Peyer's patch (tissue), 4 donors: ENCODE measurements at regions not wholly inside any gene's neighbourhood (a gene's known extent, or its start where the extent isn't known, plus 50 kb on each side); places are given as distances from the start of the nearest gene placed in this dataset.

Experiments used
- POLR2A ChIP-seq, 2 donors: fragments of 450-650 bp; IDR thresholded peaks; one replicate each; pipeline ENCODE4 v1.5.1; 2017; ENCODE audit warnings: antibody characterized with exemption in 2 of 2, mild to moderate bottlenecking in 2 of 2, moderate library complexity in 2 of 2
- TF ChIP-seq, protein P1 (sequence below), 6 experiments: fragments of 450-650 bp in 4 of 6; fragments of 200-600 bp in 2 of 6; sonication (generic) in 1 of 6; IDR thresholded peaks; one replicate each; pipeline ENCODE4 v1.5.1; 2017 to 2019; ENCODE audit warnings: antibody characterized with exemption in 6 of 6, mild to moderate bottlenecking in 3 of 6, moderate library complexity in 1 of 6

DNA sequence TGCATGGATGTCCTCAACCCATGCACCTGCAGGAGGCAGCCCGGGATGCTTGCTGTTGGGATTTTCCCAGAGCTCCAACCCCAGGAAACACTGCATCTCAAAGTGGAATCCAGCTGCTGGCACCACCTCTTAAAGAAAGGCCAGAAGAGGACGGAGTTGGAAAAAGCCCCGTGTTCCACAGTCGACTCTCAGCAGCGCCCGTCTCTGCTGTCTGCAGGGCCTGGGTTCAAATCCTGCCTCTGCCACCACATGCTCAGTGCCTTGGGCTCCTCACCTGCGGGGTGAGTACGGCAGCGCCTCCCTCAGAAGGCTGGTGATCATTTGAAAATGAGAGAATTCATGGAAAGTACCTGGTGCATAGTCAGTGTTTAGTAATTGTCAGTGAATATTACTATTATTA lies 65.6 kb upstream of the ZNF716 start:
- no peak for TF ChIP-seq POLR2A (IDR thresholded peaks at IDR 0.05)
- TF ChIP-seq, protein P1, sequence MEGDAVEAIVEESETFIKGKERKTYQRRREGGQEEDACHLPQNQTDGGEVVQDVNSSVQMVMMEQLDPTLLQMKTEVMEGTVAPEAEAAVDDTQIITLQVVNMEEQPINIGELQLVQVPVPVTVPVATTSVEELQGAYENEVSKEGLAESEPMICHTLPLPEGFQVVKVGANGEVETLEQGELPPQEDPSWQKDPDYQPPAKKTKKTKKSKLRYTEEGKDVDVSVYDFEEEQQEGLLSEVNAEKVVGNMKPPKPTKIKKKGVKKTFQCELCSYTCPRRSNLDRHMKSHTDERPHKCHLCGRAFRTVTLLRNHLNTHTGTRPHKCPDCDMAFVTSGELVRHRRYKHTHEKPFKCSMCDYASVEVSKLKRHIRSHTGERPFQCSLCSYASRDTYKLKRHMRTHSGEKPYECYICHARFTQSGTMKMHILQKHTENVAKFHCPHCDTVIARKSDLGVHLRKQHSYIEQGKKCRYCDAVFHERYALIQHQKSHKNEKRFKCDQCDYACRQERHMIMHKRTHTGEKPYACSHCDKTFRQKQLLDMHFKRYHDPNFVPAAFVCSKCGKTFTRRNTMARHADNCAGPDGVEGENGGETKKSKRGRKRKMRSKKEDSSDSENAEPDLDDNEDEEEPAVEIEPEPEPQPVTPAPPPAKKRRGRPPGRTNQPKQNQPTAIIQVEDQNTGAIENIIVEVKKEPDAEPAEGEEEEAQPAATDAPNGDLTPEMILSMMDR (IDR thresholded peaks at IDR 0.05) = no peak
